ENCODE measurements at regions not wholly inside any gene's neighbourhood (a gene's known extent, or its start where the extent isn't known, plus 50 kb on each side); places are given as distances from the start of the nearest gene placed in this dataset.
"Not testable (repeated sequence)": the region's sequence is repeated elsewhere in the genome, so short reads cannot be mapped to it uniquely, and the experiment has no call there.

DNA sequence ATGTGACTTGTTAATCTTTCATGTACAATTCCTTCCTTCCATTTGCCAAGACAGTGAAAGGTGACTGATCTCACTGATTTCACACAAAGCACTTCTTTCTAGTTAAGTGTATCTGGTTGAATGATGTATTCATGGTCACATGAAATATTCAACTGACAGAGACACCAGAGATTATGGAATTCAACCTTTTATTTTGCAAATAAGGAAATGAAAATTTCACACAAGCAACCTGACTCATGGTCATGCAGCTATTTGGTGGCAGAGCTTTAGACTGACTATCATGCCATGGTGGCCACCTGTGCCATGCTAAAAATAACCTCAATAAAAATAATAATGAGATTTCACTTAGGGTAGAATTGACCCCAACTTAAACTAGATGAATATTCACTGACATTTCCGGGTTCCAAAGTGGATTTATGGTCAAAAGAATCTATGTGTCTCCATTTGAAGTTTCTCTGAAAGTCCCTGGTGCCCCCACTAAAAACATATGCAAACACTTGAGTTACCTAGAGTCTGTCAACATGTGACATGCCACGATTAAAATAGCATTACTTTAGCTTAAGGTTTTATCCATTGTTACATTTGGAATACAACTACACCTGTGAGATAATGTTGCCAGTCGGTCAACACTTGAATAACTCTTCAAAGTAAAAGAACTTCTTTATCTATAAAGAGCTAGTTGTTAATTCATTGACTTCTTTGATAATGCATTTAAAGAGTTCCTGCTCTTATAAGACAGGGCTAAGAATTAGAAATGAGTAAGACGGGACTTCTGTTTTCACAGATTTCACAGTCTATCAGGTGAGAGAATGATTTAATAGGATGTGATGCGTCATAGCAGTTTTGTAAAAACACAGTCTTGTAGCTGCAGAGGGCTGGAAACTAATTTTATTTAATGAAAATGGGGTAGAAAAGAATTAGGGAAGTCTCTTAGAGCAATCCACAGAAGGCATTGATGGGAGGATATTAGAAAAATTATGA, 94.6 kb upstream of the OR9G4 start:
- no peak for ATAC-seq
- TF ChIP-seq, protein P1, sequence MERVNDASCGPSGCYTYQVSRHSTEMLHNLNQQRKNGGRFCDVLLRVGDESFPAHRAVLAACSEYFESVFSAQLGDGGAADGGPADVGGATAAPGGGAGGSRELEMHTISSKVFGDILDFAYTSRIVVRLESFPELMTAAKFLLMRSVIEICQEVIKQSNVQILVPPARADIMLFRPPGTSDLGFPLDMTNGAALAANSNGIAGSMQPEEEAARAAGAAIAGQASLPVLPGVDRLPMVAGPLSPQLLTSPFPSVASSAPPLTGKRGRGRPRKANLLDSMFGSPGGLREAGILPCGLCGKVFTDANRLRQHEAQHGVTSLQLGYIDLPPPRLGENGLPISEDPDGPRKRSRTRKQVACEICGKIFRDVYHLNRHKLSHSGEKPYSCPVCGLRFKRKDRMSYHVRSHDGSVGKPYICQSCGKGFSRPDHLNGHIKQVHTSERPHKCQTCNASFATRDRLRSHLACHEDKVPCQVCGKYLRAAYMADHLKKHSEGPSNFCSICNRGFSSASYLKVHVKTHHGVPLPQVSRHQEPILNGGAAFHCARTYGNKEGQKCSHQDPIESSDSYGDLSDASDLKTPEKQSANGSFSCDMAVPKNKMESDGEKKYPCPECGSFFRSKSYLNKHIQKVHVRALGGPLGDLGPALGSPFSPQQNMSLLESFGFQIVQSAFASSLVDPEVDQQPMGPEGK (CRISPR knock-in tag; IDR thresholded peaks at IDR 0.05; ENCODE audit: borderline replicate concordance) = no peak
- TF ChIP-seq ZC3H10 (CRISPR knock-in tag; IDR thresholded peaks at IDR 0.05) (no peak), OSR1 (CRISPR knock-in tag; IDR thresholded peaks at IDR 0.05) (no peak), ARNTL (CRISPR knock-in tag; IDR thresholded peaks at IDR 0.05; ENCODE audit: borderline replicate concordance, low read depth) (no peak), ZNF8 (CRISPR knock-in tag; IDR thresholded peaks at IDR 0.05) (no peak), ZFP3 (CRISPR knock-in tag; IDR thresholded peaks at IDR 0.05) (no peak), TCF4 (CRISPR knock-in tag; IDR thresholded peaks at IDR 0.05; ENCODE audit: borderline replicate concordance) (no peak)

DNA sequence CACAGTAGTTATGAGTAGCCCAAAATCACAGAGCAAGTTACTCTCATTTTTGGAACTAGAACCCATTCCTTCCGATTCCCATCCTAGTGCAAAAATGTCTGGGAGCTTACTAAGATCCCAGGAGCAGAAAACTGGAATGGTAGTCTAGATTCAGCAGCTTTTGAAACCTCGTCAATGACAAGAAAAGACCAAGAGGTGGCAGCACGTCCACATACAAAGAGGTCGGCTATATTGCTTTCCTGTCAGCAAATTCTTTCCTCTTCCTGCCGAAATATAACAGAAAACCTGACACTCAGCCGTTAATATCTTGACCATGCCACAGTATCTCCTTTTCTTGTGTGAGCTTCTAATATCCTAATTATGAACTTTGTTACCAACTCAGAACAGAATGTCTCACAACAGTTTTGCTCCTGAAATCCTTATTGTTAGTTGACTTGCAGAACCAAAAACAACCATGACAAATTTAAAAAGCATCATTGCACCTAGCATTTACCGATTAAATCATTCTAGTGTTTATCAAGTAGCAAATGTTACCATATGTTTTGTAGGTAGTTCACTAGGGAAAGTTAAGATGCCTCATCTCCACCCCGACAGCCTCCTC, 92.8 kb upstream of the OR9G4 start:
- TF ChIP-seq, protein P2, sequence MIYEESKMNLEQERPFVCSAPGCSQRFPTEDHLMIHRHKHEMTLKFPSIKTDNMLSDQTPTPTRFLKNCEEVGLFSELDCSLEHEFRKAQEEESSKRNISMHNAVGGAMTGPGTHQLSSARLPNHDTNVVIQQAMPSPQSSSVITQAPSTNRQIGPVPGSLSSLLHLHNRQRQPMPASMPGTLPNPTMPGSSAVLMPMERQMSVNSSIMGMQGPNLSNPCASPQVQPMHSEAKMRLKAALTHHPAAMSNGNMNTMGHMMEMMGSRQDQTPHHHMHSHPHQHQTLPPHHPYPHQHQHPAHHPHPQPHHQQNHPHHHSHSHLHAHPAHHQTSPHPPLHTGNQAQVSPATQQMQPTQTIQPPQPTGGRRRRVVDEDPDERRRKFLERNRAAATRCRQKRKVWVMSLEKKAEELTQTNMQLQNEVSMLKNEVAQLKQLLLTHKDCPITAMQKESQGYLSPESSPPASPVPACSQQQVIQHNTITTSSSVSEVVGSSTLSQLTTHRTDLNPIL (CRISPR knock-in tag; IDR thresholded peaks at IDR 0.05; ENCODE audit: low read depth) = no peak
- TF ChIP-seq, protein P3, sequence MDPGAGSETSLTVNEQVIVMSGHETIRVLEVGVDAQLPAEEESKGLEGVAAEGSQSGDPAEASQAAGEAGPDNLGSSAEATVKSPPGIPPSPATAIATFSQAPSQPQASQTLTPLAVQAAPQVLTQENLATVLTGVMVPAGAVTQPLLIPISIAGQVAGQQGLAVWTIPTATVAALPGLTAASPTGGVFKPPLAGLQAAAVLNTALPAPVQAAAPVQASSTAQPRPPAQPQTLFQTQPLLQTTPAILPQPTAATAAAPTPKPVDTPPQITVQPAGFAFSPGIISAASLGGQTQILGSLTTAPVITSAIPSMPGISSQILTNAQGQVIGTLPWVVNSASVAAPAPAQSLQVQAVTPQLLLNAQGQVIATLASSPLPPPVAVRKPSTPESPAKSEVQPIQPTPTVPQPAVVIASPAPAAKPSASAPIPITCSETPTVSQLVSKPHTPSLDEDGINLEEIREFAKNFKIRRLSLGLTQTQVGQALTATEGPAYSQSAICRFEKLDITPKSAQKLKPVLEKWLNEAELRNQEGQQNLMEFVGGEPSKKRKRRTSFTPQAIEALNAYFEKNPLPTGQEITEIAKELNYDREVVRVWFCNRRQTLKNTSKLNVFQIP (CRISPR knock-in tag; IDR thresholded peaks at IDR 0.05; ENCODE audit: borderline replicate concordance, low read depth) = no peak
- TF ChIP-seq, protein P4, sequence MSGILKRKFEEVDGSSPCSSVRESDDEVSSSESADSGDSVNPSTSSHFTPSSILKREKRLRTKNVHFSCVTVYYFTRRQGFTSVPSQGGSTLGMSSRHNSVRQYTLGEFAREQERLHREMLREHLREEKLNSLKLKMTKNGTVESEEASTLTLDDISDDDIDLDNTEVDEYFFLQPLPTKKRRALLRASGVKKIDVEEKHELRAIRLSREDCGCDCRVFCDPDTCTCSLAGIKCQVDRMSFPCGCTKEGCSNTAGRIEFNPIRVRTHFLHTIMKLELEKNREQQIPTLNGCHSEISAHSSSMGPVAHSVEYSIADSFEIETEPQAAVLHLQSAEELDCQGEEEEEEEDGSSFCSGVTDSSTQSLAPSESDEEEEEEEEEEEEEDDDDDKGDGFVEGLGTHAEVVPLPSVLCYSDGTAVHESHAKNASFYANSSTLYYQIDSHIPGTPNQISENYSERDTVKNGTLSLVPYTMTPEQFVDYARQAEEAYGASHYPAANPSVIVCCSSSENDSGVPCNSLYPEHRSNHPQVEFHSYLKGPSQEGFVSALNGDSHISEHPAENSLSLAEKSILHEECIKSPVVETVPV (CRISPR knock-in tag; IDR thresholded peaks at IDR 0.05) = no peak
- TF ChIP-seq ESRRG (CRISPR knock-in tag; IDR thresholded peaks at IDR 0.05) (no peak), ZNF70 (CRISPR knock-in tag; IDR thresholded peaks at IDR 0.05) (no peak), RARB (CRISPR knock-in tag; IDR thresholded peaks at IDR 0.05) (no peak), OSR1 (CRISPR knock-in tag; IDR thresholded peaks at IDR 0.05) (no peak), ZNF8 (CRISPR knock-in tag; IDR thresholded peaks at IDR 0.05) (no peak), CSDC2 (CRISPR knock-in tag; IDR thresholded peaks at IDR 0.05) (no peak), BACH2 (CRISPR knock-in tag; IDR thresholded peaks at IDR 0.05; ENCODE audit: borderline replicate concordance) (no peak), TOX (CRISPR knock-in tag; IDR thresholded peaks at IDR 0.05; ENCODE audit: borderline replicate concordance) (no peak), ISL1 (CRISPR knock-in tag; IDR thresholded peaks at IDR 0.05) (no peak), TCF4 (CRISPR knock-in tag; IDR thresholded peaks at IDR 0.05; ENCODE audit: borderline replicate concordance) (no peak), ZFP3 (CRISPR knock-in tag; IDR thresholded peaks at IDR 0.05) (no peak), SNAI2 (CRISPR knock-in tag; IDR thresholded peaks at IDR 0.05) (no peak), ARNTL (CRISPR knock-in tag; IDR thresholded peaks at IDR 0.05; ENCODE audit: borderline replicate concordance, low read depth) (no peak)
- TF ChIP-seq, protein P1 (CRISPR knock-in tag; IDR thresholded peaks at IDR 0.05; ENCODE audit: borderline replicate concordance) = no peak
- ATAC-seq = peak; percentile 87

DNA sequence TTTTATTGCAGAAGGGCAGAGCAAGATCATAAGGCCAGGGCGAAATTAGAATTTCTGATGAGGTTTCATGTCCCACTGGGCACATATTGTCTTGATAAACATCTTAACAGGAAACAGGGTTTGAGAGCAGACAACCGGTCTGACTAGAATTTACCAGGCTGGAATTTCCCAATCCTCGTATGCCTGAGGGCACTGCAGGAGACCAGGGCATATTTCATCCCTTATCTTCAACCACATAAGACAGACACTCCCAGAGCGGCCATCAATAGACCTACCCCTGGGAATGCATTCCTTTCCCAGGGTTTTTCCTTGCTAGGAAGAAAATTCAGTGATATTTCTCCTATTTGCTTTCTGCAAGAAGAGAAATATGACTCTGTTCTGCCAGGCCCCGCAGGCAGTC, 78.9 kb upstream of the OR9G4 start:
- not testable (repeated sequence) for ATAC-seq
